Lung microvascular endothelial cell (primary cell): ENCODE measurements at regions not wholly inside any gene's neighbourhood (a gene's known extent, or its start where the extent isn't known, plus 50 kb on each side); places are given as distances from the start of the nearest gene placed in this dataset.
"Not testable (repeated sequence)": the region's sequence is repeated elsewhere in the genome, so short reads cannot be mapped to it uniquely, and the experiment has no call there.

ENCODE experiments used
- DNase-seq, 2 donors: peaks; one replicate each; pipeline versions ENCODE4 v3.0.0 to v3.0.0-alpha.2; 2010; ENCODE audit warnings: low read depth in 2 of 2

DNA sequence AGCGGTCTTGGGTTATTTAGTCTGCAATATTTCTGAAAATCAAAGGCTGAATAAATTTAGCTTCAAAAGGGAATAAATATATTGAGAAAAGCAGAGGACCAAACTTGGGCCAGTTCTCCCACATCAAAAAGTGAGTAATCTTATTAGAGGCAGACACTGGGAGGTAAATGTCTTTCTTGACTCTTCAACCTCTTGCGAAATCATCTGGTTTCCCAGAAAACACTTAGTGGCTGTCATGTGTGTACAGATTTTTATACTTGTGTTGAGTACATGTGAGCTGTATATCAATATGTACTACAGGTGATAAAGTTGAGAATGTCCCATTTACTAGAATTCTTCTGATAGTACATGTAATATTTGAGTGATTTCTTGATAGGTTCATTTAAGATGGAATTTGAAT is 454.9 kb downstream of the PRR16 start:
- no peak for DNase-seq

DNA sequence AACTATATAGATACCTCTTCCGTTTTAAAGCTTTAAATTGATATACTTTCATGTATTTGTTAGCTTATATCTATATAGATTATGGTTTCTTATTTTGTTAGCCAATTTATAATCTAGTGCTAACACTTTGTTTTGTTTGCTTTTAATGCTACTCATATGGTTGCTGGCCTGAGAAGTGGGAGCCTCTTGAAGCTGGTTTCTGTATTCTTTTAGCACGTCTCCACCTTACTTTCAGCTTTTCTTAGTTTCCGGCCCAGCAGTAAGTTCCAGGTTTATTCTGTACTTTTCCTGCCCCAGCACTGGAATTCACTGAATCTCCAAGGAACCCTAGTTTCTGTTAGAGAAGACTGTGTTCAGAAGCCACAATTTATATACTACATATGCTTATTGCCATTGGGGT is 458.9 kb downstream of the PRR16 start:
- no peak for DNase-seq

DNA sequence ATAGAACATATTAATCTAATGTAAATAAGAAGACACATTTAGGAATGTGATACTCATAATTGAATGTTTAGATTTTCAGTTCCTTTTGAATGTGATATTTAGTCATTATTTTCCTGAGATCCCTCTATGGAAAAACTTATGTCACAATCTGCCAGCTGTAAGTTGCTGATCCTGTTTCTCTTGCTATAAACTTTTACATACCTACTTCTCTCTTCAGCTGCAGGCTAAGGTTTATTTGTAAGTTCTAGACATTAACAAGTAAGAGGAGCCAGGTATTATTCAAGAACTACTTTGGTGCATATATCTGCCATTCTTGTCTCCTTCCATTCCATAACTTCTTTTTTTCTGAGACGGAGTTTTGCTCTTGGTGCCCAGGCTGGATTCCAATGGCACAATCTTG is 462.4 kb downstream of the PRR16 start:
- no peak for DNase-seq

DNA sequence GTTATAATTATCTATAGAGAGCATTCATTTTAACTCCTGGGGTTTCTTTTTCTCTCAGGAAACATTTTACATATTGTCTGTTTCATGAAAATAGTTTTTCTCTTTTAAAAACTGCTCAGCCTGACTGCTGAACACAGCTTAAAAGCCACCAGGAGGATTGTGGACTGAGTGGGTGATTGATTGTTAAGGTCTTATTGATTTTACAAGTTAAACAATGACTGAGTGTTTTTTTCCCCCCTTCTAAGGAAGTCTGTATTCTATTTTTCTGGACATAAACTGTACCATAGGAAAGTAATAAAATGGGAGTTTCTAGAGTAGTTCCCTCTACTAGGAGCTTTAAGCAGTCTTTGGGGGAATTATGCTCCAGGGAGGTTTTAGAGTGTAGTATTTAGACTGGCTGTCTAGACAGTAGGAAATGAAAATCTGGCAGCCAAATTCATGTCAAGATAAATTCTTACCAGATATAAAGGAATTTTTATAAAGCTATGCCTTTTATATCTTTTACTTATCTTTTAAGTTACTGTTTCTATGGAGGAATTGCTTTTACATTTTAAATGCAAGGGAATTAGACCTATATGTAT is 463.9 kb downstream of the PRR16 start:
- DNase-seq = no peak

DNA sequence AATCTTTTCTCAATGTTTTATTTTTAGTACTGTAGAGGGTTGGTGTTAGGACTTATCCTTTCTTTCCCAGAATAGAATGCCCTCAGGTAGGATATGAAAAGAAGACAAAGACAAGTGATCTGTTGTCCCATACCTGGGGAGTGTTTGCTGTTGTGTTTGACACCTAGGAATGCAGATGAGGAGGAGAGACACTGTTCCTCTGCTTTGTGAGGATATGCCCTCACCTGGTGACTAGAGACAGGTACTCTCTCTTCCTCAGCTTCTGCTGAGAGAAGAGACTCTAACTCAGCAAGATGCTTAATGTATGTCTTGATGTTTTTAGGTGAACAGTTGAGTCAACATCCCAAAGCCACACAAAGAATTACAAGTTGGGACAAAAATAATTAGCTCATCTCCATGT is 468.4 kb downstream of the PRR16 start:
- no peak for DNase-seq

DNA sequence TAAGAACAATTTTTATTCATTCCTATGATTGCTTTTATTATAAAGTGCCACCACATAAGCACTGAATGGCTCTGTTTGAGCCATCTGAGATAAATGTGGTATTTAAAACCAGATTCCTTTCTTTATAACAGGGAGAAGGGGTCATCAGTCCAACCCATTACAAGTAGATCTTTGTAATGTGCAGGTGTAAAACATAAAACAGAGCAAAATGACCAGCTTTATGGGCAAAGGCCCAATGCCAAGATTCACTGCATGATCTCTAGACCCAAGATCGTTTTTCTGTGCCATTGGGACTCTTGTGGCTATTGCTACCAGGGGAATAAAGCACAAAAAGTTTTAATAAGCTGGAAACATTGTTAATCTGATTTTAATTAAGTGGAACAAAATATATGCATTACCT is 469.9 kb downstream of the PRR16 start:
- no peak for DNase-seq

DNA sequence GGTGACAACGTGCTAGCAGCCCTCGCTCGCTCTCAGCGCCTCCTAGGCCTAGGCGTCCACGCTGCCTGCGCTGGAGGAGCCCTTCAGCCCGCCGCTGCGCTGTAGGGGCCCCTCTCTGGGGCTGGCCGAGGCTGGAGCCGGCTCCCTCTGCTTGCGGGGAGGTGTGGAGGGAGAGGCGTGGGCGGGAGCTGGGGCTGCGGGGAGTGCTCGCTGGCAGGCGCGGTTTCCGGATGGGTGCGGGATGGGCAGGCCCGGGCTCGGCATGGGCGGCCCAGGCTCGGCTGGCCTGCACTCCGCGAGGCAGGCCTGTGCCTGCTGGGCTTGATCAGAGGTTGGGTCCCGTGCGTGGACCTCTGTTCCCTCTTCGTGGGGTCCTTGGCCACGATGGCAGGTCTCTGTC is 472.6 kb downstream of the PRR16 start:
- no peak for DNase-seq

DNA sequence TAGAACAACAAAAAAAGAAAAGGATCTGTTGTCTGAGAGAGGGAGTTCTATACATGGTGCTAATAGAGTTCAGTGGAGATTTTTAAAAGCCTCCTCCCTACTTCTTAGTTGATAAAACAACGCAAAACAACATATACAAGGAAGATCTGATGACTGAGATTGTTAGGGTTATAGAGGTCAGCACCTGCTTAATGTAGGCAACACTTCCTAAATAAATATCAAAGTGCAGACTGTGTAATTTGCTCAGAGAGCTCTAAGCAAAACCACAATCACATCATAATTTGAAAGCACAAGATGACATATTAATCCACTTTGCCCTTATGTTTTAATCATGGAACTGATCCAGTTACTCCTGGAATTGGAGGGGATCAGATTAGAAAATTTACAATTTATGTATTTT is 474.5 kb downstream of the PRR16 start:
- no peak for DNase-seq

DNA sequence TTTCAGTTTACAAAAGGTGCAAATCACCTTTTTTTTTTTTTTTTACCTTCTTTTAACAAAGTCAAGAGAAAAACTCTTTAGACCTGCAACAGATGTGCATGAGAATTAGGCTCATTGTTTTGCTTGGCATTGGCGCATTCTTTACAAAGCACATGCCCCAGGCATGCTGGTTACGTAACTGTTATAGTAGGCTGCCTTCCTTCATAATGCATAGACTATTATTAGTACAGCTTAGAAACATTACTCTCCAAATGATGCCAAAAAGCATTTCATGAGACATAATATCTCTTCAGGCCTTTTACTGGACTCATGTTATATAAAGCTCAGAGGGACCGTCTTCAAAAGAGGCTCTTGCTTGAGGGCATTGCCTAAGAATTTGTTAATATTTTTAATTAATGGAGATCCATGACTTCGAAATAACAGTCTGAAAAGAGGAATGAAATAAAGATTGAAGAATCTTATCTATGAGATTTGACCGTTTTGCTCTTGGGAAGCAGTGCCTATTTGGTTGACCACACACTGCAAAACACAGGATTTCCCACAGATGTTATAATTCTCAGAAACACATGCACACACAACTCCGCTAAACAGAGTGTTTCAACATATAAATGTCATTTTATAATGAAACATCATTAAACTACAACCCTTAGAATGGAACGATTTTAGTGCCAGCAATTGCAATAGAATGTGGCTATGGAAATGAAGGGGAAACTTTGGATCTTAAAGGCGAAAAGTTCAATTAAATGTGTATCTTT is 478.7 kb downstream of the PRR16 start:
- no peak for DNase-seq

DNA sequence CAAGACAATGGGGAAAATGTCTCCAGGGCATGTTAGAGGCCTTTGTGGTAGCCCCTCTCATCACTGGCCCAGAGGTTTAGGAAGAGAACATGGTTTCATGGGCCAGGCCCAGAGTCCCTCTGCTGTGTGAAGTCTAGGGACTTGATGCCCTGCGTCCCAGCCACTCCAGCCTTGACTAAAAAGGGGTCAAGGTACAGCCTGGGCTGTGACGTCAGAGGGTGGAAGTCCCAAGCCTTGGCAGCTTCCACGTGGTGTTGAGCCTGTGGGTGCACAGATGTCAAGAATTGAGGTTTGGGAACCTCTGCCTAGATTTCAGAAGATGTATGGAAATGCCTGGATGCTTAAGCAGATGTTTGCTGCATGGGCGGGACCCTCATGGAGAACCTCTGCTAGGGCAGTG is 485.5 kb downstream of the PRR16 start:
- DNase-seq = not testable (repeated sequence)

DNA sequence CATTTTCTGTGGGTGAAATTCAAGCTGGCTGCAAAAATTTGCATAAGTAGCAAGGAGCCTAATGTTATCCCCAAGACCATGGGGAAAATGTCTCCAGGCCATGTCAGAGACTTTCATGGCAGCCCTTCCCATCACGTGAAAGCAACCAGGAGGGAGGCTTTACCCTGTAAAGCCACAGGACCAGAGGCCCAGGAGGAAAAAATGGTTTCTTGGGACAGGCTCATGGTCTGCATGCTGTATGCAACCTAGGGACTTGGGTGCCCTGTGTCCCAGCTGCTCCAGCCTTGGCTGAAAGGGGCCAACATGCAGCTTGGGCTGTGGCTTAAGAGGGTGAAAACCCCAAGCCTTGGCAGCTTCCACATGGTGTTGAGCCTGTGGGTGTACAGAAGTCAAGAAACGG is 489.3 kb downstream of the PRR16 start:
- not testable (repeated sequence) for DNase-seq

DNA sequence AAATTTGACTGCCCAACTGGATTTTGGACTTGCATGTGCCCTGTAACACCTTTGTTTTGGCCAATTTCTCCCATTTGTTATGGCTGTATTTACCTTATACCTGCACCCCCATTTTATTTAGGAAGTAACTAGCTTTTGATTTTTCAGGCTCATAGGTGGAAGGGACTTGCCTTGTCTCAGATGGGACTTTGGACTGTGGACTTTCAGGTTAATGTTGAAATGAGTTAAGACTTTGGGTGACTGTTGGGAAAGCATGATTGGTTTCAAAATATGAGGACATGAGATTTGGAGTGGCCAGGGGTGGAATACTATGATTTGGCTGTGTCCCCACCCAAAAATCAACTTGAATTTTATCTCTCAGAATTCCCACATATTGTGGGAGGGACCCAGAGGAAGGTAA is 490.2 kb downstream of the PRR16 start:
- DNase-seq = no peak

DNA sequence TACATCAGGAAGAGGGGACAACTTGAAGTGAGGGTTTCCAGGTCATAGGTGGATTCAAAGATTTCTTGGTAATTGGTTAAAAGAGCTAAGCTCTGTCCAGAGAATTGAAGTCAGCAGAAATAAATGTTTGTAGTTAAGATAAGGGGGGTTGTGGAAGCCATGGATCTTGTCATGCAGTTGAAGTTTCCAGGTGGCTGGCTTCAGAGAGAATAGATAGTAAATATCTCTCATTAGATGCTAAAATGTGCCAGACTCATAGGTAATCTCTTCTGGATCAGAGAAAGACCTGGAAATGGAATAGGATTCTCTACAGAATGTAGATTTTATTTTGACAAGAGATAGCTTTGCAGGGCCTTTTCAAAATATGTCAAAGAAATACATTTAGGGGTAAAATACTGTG is 491.7 kb downstream of the PRR16 start:
- no peak for DNase-seq

DNA sequence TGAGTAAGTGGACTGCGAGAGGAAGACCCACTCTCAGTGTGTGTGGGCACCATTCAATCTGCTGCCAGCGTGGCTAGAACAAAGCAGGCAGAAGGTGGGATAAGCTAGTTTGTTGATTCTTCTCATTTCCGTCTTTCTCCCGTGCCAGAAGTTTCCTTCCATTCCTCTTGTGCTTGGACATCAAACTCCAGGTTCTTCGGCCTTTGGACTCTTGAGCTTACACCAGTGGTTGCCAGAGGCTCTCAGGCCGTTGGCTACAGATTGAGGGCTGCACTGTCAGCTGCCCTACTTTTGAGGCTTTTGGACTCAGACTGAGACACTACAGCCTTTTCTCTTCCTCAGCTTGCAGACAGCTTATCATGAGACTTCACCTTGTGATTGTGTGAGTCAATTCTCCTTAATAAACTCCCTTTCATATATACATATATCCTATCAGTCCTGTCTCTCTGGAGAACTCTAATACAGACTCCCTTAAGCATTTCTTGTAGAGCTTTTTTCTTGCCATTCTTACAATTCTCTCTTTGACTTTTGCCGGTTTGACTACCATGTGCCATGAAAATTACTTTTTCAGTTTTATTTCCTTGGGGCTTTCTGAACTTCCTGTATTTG is 494.9 kb downstream of the PRR16 start:
- DNase-seq = no peak

DNA sequence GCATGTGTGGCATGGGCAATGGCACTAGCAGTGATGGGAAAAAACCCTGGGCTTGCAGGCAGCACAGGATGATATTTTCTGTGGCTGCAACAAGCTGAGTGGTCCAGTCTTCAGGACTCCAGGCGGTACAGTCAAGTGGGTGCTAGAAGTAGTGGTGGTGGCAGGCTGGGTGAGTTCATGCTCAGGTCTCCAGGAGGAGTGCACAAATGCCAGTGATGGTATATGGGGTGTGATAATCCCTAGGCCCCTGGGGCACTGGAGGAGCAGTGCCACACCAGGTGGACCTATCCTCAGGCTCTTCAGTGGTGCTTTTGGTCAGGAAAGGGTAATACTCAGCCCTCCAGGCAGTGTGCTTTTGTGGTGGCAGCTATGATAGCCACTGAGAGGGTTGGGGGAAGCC is 496.4 kb downstream of the PRR16 start:
- no peak for DNase-seq

DNA sequence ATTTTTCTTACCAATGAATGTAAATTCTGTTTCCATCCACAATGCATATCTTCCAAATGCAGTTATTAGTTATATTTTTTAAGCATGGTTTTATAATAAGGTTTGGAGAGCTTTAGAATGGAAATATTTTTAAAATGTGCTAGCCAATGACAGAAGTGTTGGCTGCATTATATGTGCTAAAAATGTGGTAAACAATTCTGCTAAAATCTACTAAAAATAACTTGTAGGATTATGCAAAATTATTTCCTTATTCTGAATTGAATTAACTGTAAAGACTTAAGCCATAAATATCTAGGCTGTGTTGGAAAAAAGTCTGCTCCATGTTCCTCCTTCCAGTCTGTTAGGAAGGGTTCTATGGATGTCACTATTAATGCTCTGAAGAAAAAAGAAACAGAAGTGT is 503.3 kb downstream of the PRR16 start:
- no peak for DNase-seq

DNA sequence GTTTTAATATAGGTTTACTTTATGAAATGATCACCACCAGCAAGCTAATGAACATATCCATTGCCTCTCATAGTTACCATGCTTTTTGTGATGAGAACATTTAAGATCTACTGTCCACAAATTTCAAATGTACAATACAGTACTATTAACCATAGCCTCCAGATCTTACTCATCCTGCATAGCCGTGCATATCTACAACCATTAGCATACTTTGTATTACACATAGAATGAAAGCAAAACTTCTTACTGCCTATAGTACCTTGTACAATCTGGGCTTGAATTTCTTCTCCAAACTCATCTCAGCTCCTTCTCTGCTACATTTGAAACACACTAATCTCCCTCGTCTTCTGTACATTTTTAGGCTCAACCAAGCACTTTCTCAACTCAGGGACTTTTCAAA is 510.6 kb downstream of the PRR16 start:
- no peak for DNase-seq

DNA sequence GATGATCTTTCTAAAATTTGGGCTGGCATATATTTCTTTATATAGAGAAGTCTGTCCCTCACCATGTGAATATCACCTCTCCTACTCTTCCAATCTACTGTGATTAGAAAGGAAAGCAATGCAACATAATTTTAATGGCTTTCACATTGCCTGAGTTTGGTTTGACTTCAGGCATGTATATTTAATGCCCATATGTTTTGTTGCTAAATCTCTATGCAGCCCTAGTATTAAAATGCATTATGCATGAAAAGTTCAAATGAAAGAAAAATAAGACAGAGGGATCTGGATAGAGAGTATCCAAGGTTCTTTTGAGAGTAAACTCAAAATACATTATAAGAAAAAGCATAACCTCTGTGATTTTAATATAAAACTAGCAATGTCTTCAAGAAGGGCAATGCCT is 518.3 kb downstream of the PRR16 start:
- DNase-seq = no peak

DNA sequence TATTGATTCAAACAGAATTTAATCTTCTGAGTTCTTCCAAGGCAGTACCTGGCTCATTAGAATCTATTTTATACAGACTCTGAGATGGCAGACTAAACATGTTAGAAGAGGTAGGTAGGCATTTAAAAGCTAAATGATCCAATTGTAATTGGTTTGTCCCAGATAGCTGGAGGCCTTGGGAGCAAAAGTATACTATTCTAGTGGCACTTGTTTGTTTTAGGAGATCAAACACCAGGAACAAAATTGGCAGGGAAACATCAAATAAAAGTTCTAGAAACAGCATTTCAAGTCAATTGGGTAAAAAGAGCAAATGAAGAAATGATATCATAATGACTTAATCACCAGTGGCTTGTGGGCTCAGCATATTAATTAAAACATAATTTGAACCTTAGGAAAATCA is 521.4 kb downstream of the PRR16 start:
- no peak for DNase-seq

DNA sequence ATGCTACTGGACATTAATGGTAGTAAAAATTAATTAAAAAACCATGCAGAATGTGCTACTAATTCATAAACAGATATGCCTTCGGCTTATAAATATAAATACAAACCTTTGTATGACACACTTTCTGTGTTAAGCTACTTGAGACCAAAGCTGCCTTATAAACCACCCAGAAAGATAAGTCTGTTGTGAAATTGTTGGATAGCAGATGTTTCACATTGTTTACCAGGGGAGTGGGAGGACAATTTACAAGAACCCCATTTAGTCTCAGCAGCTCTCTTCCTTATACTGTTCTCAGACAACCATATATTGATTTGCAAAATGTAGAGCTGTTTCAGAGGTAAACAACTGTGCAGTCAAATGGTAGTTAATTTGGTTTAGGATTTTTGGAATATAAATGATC is 524.4 kb downstream of the PRR16 start:
- no peak for DNase-seq

DNA sequence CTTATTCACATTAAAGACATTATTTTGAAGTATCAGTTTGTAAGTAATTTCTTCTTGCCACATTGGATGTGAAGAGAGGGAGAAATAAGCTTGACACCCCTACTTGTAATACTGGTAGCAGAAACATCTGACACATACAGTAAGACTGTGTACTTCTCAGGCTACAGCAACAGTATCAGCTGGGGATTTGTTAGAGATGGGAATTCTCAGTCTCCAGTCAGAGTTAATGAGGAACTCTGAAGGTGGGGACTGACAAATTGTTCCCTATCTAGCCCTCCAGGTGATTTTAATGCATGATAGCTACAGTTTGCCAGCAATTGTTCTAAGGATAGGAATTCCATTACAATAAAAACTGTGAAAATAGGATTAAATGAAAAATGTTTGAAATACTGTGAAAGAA is 524.8 kb downstream of the PRR16 start:
- DNase-seq = no peak

DNA sequence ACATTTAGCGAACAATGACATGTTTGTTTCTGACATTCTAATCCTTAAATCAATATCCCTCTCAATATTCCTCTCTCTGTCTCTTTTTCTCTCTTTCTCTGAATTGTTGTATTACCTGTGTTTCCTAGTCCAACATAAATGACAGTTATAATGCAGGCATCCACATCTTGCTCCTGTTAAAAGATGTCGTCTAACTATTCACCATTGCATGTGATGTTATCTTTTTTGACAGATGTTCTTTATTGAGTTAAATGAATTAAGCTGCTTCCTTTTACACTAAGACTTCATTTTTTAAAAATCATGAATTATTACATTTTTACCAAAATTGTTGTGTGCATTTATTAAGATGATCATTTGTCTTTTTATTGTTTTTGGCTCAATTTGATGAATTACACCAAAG is 527.5 kb downstream of the PRR16 start:
- DNase-seq = no peak

DNA sequence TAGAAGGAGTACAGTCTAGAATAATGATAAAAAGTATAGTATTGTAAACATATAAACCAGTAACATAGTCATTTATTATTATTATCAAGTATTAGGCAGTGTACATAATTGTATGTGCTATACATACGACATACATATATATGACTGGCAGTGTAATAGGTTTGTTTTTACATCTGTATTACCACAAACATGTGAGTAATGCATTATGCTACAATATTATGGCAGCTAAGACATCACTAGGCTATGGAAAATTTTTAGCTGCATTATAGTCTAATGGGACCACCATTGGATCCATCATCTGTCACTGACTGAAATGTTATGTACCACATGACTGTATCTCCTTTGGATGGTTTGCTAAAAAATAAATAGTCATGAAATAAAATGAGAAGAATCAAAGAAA is 530.0 kb downstream of the PRR16 start:
- DNase-seq = no peak
